ENCODE measurements at regions not wholly inside any gene's neighbourhood (a gene's known extent, or its start where the extent isn't known, plus 50 kb on each side); places are given as distances from the start of the nearest gene placed in this dataset.

GRCh38 chr4:64705989-64706388 lies 296.7 kb upstream of the TECRL start:
- no peak for TF ChIP-seq SIN3A (IDR thresholded peaks at IDR 0.05; ENCODE audit: borderline replicate concordance, insufficient read depth, low read depth, low read length)
- no peak for TF ChIP-seq CTCF (IDR thresholded peaks at IDR 0.05)
- no peak for TF ChIP-seq REST (IDR thresholded peaks at IDR 0.05; ENCODE audit: insufficient read depth in 1 of 2, low read depth in 2 of 2, low read length in 1 of 2)
- no peak for TF ChIP-seq POLR2AphosphoS5 (IDR thresholded peaks at IDR 0.05; ENCODE audit: low read depth, low read length)
- no peak for TF ChIP-seq TCF7L2 (IDR thresholded peaks at IDR 0.05; ENCODE audit: low read depth, low read length)
- H3K27ac ChIP-seq (ENCODE audit: low read length): no peak overlapping the region
- H3K27me3 ChIP-seq (ENCODE audit: control insufficient read depth, insufficient read depth, low read length): no peaks in the 10 kb centered on the region
- no peak for ATAC-seq
- no peak overlapping the region for H3K4me3 ChIP-seq (ENCODE audit: low read depth in 2 of 2, low read length in 2 of 2)
- ChIA-PET CTCF (no interaction called here), POLR2A (no interaction called here)
- DNase-seq (ENCODE audit: low read depth, low spot score): no peak
- in situ Hi-C loops (cut with HindIII; ENCODE audit: low pct_unique_long_range_greater_than_20kb, low sequenced_read_pairs) (no loop called here), intact Hi-C loops (cut with micrococcal nuclease; ENCODE audit: unreplicated experiment) (no loop called here)
- H3K36me3 ChIP-seq (ENCODE audit: control insufficient read depth, insufficient read depth, low read length): no peaks in the 10 kb centered on the region
- H3K4me1 ChIP-seq (ENCODE audit: control insufficient read depth, insufficient read depth, low read length): no peaks in the 10 kb centered on the region
- H3K9me3 ChIP-seq (ENCODE audit: control insufficient read depth, insufficient read depth, low read depth, low read length): no peaks in the 10 kb centered on the region
- no TSS peak for BruUV-seq (replicated peaks)

DNA sequence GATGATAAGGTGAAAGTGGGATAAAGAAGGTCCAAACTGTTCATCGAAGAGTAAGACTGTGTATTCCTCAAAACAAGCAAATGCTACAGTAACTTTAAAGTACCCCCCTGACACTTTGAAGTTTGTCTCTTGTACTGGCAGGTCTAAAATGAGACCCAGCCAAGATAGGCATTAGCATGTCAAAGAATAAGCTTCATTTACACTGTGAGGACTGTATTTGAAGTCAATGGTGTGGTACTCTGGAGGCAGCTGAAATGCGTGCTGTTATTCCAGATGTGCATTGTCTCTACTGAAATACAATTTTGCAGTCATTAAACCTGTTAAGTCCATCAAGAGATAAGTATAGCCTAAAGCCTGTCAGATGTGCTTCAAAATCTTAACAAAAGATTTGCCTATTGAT lies 288.9 kb upstream of the TECRL start:
- Histone ChIP-seq H3K27ac (ENCODE audit: low read length) (no peak overlapping the region), H3K27me3 (ENCODE audit: control insufficient read depth, insufficient read depth, low read length) (no peaks in the 10 kb centered on the region), H3K36me3 (ENCODE audit: control insufficient read depth, insufficient read depth, low read length) (no peaks in the 10 kb centered on the region), H3K9me3 (ENCODE audit: control insufficient read depth, insufficient read depth, low read depth, low read length) (no peaks in the 10 kb centered on the region), H3K4me3 (ENCODE audit: low read depth in 2 of 2, low read length in 2 of 2) (no peak overlapping the region), H3K4me1 (ENCODE audit: control insufficient read depth, insufficient read depth, low read length) (no peaks in the 10 kb centered on the region)
- DNase-seq (ENCODE audit: low read depth, low spot score) (no peak), ATAC-seq (no peak)
- CTCF ChIA-PET: no interaction called here
- POLR2A ChIA-PET: no interaction called here
- TF ChIP-seq SIN3A (IDR thresholded peaks at IDR 0.05; ENCODE audit: borderline replicate concordance, insufficient read depth, low read depth, low read length) (no peak), REST (IDR thresholded peaks at IDR 0.05; ENCODE audit: insufficient read depth in 1 of 2, low read depth in 2 of 2, low read length in 1 of 2) (no peak), CTCF (IDR thresholded peaks at IDR 0.05) (no peak), TCF7L2 (IDR thresholded peaks at IDR 0.05; ENCODE audit: low read depth, low read length) (no peak), POLR2AphosphoS5 (IDR thresholded peaks at IDR 0.05; ENCODE audit: low read depth, low read length) (no peak)
- no TSS peak for BruUV-seq (replicated peaks)
- intact Hi-C loops (cut with micrococcal nuclease; ENCODE audit: unreplicated experiment) (no loop called here), in situ Hi-C loops (cut with HindIII; ENCODE audit: low pct_unique_long_range_greater_than_20kb, low sequenced_read_pairs) (no loop called here)

Data from Panc1 (cell line).